ENCODE measurements at regions not wholly inside any gene's neighbourhood (a gene's known extent, or its start where the extent isn't known, plus 50 kb on each side); places are given as distances from the start of the nearest gene placed in this dataset.

DNA sequence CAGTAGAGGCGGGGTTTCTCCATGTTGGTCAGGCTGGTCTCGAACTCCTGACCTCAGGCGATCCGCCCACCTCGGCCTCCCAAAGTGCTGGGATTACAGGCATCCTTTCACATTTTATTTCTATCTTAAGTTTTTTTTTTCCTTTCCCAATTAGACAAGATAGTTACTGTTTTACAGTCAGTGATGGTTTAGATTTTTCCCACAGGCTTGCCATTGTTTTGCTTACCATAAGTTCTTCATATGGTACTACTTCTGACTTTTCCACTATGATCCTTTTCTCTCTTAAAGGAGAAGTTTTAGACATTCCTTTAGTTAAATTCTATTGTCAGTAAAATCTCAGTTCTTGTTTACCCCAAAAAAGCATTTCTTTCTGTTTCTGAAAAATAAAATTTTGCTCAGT, 462.6 kb downstream of the CENPC start:
- TF ChIP-seq, protein P1, sequence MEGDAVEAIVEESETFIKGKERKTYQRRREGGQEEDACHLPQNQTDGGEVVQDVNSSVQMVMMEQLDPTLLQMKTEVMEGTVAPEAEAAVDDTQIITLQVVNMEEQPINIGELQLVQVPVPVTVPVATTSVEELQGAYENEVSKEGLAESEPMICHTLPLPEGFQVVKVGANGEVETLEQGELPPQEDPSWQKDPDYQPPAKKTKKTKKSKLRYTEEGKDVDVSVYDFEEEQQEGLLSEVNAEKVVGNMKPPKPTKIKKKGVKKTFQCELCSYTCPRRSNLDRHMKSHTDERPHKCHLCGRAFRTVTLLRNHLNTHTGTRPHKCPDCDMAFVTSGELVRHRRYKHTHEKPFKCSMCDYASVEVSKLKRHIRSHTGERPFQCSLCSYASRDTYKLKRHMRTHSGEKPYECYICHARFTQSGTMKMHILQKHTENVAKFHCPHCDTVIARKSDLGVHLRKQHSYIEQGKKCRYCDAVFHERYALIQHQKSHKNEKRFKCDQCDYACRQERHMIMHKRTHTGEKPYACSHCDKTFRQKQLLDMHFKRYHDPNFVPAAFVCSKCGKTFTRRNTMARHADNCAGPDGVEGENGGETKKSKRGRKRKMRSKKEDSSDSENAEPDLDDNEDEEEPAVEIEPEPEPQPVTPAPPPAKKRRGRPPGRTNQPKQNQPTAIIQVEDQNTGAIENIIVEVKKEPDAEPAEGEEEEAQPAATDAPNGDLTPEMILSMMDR (conservative IDR thresholded peaks at IDR 0.05 in 1 of 2, IDR thresholded peaks at IDR 0.05 in 1 of 2; ENCODE audit: low read depth in 1 of 2, low read length in 2 of 2), result no peak
- no peak for TF ChIP-seq EZH2 (IDR thresholded peaks at IDR 0.05; ENCODE audit: low read length, missing control alignments)
